GM20000 (cell line): ENCODE measurements at regions not wholly inside any gene's neighbourhood (a gene's known extent, or its start where the extent isn't known, plus 50 kb on each side); places are given as distances from the start of the nearest gene placed in this dataset.

Source experiments
- DNase-seq: peaks from one replicate; pipeline ENCODE4 v3.0.0; 2012; ENCODE audit warnings: low spot score
- CTCF ChIP-seq: IDR thresholded peaks from 2 replicates; pipeline ENCODE4 v1.5.1; 2012; ENCODE audit warnings: mild to moderate bottlenecking, control low read depth; ENCODE audit errors: extremely low read depth, missing control alignments

GRCh38 chr1:233544304-233544703 is 69.6 kb upstream of the KCNK1 start:
- no peak for TF ChIP-seq CTCF
- no peak for DNase-seq

- no peak for TF ChIP-seq CTCF
- DNase-seq = no peak
Observed at GRCh38 chr1:233547726-233548125, 66.2 kb upstream of the KCNK1 start.

- no peak for TF ChIP-seq CTCF
- no peak for DNase-seq
Observed at GRCh38 chr1:233549404-233549803, 64.5 kb upstream of the KCNK1 start.

- no peak for TF ChIP-seq CTCF
- DNase-seq = no peak
Observed at GRCh38 chr1:233549917-233550316, 64.0 kb upstream of the KCNK1 start.

GRCh38 chr1:233554037-233554436 is 59.9 kb upstream of the KCNK1 start:
- no peak for TF ChIP-seq CTCF
- no peak for DNase-seq

- no peak for TF ChIP-seq CTCF
- no peak for DNase-seq
Observed at GRCh38 chr1:233561708-233562426, 52.0 kb upstream of the KCNK1 start.
